ENCODE measurements at regions not wholly inside any gene's neighbourhood (a gene's known extent, or its start where the extent isn't known, plus 50 kb on each side); places are given as distances from the start of the nearest gene placed in this dataset.

- H3K4me2 ChIP-seq, result no peak overlapping the region
- no peak overlapping the region for H3K4me3 ChIP-seq (IDR thresholded peaks at IDR 0.05; ENCODE audit: insufficient read depth, low read depth, low read length)
- no peaks in the 10 kb centered on the region for H3K4me1 ChIP-seq (ENCODE audit: low read depth, poor library complexity, severe bottlenecking)
- no peak for TF ChIP-seq CTCF (conservative IDR thresholded peaks at IDR 0.05; ENCODE audit: low read depth, low read length)
- no peak overlapping the region for H3K27ac ChIP-seq
- H3K27me3 ChIP-seq (ENCODE audit: insufficient read depth, low read depth), result no peaks in the 10 kb centered on the region
- no peaks in the 10 kb centered on the region for H4K20me1 ChIP-seq (ENCODE audit: insufficient read depth)
- H3K36me3 ChIP-seq (ENCODE audit: insufficient read depth), result no peaks in the 10 kb centered on the region
- no peak overlapping the region for H3K9ac ChIP-seq
- H3K79me2 ChIP-seq (ENCODE audit: insufficient read depth, low read depth), result no peaks in the 10 kb centered on the region
- H2AFZ ChIP-seq (ENCODE audit: low read depth), result no peak overlapping the region
Measured at GRCh38 chr5:83785176-83785668, 64.6 kb upstream of the HAPLN1 start.

GRCh38 chr5:83780699-83781350 is 60.2 kb upstream of the HAPLN1 start:
- Histone ChIP-seq H3K27me3 (ENCODE audit: insufficient read depth, low read depth) (no peaks in the 10 kb centered on the region), H2AFZ (ENCODE audit: low read depth) (no peak overlapping the region), H3K4me1 (ENCODE audit: low read depth, poor library complexity, severe bottlenecking) (no peaks in the 10 kb centered on the region), H4K20me1 (ENCODE audit: insufficient read depth) (no peaks in the 10 kb centered on the region), H3K27ac (no peak overlapping the region), H3K36me3 (ENCODE audit: insufficient read depth) (no peaks in the 10 kb centered on the region), H3K4me2 (no peak overlapping the region), H3K79me2 (ENCODE audit: insufficient read depth, low read depth) (no peaks in the 10 kb centered on the region), H3K9ac (no peak overlapping the region), H3K4me3 (IDR thresholded peaks at IDR 0.05; ENCODE audit: insufficient read depth, low read depth, low read length) (no peak overlapping the region)
- no peak for TF ChIP-seq CTCF (conservative IDR thresholded peaks at IDR 0.05; ENCODE audit: low read depth, low read length)

GRCh38 chr5:83777856-83778255 is 57.2 kb upstream of the HAPLN1 start:
- H3K36me3 ChIP-seq (ENCODE audit: insufficient read depth), result no peaks in the 10 kb centered on the region
- H3K79me2 ChIP-seq (ENCODE audit: insufficient read depth, low read depth), result no peaks in the 10 kb centered on the region
- no peaks in the 10 kb centered on the region for H3K27me3 ChIP-seq (ENCODE audit: insufficient read depth, low read depth)
- H2AFZ ChIP-seq (ENCODE audit: low read depth), result no peak overlapping the region
- no peak overlapping the region for H3K27ac ChIP-seq
- no peak for TF ChIP-seq CTCF (conservative IDR thresholded peaks at IDR 0.05; ENCODE audit: low read depth, low read length)
- H3K4me2 ChIP-seq, result no peak overlapping the region
- no peak overlapping the region for H3K4me3 ChIP-seq (IDR thresholded peaks at IDR 0.05; ENCODE audit: insufficient read depth, low read depth, low read length)
- no peak overlapping the region for H3K9ac ChIP-seq
- H4K20me1 ChIP-seq (ENCODE audit: insufficient read depth), result no peaks in the 10 kb centered on the region
- no peaks in the 10 kb centered on the region for H3K4me1 ChIP-seq (ENCODE audit: low read depth, poor library complexity, severe bottlenecking)

- Histone ChIP-seq H2AFZ (ENCODE audit: low read depth) (no peak overlapping the region), H3K4me3 (IDR thresholded peaks at IDR 0.05; ENCODE audit: insufficient read depth, low read depth, low read length) (no peak overlapping the region), H4K20me1 (ENCODE audit: insufficient read depth) (no peaks in the 10 kb centered on the region), H3K36me3 (ENCODE audit: insufficient read depth) (no peaks in the 10 kb centered on the region), H3K79me2 (ENCODE audit: insufficient read depth, low read depth) (no peaks in the 10 kb centered on the region), H3K9ac (no peak overlapping the region), H3K27ac (no peak overlapping the region), H3K4me2 (no peak overlapping the region), H3K27me3 (ENCODE audit: insufficient read depth, low read depth) (no peaks in the 10 kb centered on the region), H3K4me1 (ENCODE audit: low read depth, poor library complexity, severe bottlenecking) (no peaks in the 10 kb centered on the region)
- TF ChIP-seq CTCF (conservative IDR thresholded peaks at IDR 0.05; ENCODE audit: low read depth, low read length), result no peak
Measured at GRCh38 chr5:83776437-83777031, 55.9 kb upstream of the HAPLN1 start.

Data from KMS-11 (cell line).